ENCODE measurements at regions not wholly inside any gene's neighbourhood (a gene's known extent, or its start where the extent isn't known, plus 50 kb on each side); places are given as distances from the start of the nearest gene placed in this dataset.
A peak's percentile ranks its signal among the peaks of the same experiment; 100 is the strongest.

DNA sequence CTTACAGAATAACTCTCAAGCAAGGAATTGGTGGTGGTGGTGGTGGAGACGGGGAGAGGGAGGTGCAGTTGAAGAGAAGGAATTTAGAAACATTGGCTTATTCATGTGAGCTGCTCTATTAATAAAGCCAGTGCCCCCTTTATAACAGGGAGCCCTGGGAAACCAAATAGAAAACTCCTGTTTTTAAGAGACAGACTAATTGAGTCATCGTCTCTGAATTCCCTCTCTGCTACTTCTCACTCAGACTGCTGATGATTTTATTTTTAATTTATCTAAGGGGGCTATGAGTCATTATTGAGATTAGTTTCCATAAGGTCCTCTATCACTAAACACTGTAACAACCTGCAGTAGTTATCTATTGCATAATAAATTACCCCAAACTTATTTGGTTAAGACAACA lies 145.9 kb upstream of the GALNT15 start:
- peak overlapping the region in 1 of 7 donors; percentile 58 for H3K27ac Mint-ChIP-seq
- Histone ChIP-seq H3K4me3 (replicated peaks in 1 of 3; ENCODE audit: low read depth in 2 of 3, low read length in 3 of 3) (no peak overlapping the region), H3K9ac (ENCODE audit: insufficient read depth, low read length, poor library complexity, severe bottlenecking) (no peak overlapping the region), H3K4me2 (replicated peaks; ENCODE audit: extremely low read depth, low read length, poor library complexity, severe bottlenecking) (no peak overlapping the region), H3K9me3 (replicated peaks in 1 of 2; ENCODE audit: control insufficient read depth in 1 of 2, insufficient read depth in 1 of 2, low read length in 2 of 2) (no peaks in the 10 kb centered on the region), H2AFZ (ENCODE audit: insufficient read depth, low read depth, low read length, poor library complexity, severe bottlenecking) (no peak overlapping the region), H3K4me1 (ENCODE audit: control insufficient read depth in 1 of 2, insufficient read depth in 2 of 2, low read length in 2 of 2) (no peaks in the 10 kb centered on the region), H3K79me2 (ENCODE audit: insufficient read depth, low read length) (no peaks in the 10 kb centered on the region), H3K27me3 (ENCODE audit: control insufficient read depth in 2 of 2, insufficient read depth in 2 of 2, low read length in 2 of 2) (no peaks in the 10 kb centered on the region), H3K36me3 (replicated peaks in 1 of 2; ENCODE audit: control insufficient read depth in 1 of 2, insufficient read depth in 2 of 2, low read length in 2 of 2) (no peaks in the 10 kb centered on the region), H3K27ac (ENCODE audit: low read depth in 1 of 2, low read length in 2 of 2) (no peak overlapping the region), H4K20me1 (ENCODE audit: insufficient read depth, low read length) (no peaks in the 10 kb centered on the region)
- peaks cover 0 to 6% (median under 1%) of the 10 kb centered on the region in 7 donors for H3K9me3 Mint-ChIP-seq
- H3K4me1 Mint-ChIP-seq = no peaks in the 10 kb centered on the region
- H3K36me3 Mint-ChIP-seq = no peaks in the 10 kb centered on the region
- H3K4me3 Mint-ChIP-seq = no peak overlapping the region
- WGBS (ENCODE audit: insufficient coverage) = no CpG with 5 or more reads among the region's 2 CpGs
- no peak for DNase-seq
- intact Hi-C loops (cut with micrococcal nuclease) = no loop called here
- TF ChIP-seq, protein P1, sequence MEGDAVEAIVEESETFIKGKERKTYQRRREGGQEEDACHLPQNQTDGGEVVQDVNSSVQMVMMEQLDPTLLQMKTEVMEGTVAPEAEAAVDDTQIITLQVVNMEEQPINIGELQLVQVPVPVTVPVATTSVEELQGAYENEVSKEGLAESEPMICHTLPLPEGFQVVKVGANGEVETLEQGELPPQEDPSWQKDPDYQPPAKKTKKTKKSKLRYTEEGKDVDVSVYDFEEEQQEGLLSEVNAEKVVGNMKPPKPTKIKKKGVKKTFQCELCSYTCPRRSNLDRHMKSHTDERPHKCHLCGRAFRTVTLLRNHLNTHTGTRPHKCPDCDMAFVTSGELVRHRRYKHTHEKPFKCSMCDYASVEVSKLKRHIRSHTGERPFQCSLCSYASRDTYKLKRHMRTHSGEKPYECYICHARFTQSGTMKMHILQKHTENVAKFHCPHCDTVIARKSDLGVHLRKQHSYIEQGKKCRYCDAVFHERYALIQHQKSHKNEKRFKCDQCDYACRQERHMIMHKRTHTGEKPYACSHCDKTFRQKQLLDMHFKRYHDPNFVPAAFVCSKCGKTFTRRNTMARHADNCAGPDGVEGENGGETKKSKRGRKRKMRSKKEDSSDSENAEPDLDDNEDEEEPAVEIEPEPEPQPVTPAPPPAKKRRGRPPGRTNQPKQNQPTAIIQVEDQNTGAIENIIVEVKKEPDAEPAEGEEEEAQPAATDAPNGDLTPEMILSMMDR (IDR thresholded peaks at IDR 0.05) = no peak
- H3K27me3 Mint-ChIP-seq (ENCODE audit: low read depth in 3 of 3) = peaks cover 0 to 3% (median 0%) of the 10 kb centered on the region in 3 donors

DNA sequence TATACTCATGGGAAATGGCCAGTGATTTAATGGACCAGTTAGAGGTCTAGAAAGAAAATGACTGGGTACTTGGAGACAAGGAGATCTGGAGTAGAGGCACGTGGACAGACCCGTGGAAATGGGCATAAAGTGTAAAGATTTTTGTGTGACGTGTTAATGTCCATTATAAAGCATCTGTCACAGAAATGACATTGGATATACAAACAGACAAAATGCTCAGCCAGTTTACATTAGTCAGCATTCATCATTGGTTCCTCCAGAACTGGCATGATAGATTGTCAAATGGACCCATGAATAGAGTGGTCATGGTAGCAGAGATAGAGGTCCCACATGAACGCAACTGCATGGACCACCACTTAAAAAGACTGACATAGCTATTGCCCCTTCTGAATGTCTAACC lies 144.1 kb upstream of the GALNT15 start:
- H3K27me3 Mint-ChIP-seq (ENCODE audit: low read depth in 3 of 3) = peaks cover 0 to 3% (median 0%) of the 10 kb centered on the region in 3 donors
- no peak overlapping the region for H2AFZ ChIP-seq (ENCODE audit: insufficient read depth, low read depth, low read length, poor library complexity, severe bottlenecking)
- no peaks in the 10 kb centered on the region for H4K20me1 ChIP-seq (ENCODE audit: insufficient read depth, low read length)
- H3K9ac ChIP-seq (ENCODE audit: insufficient read depth, low read length, poor library complexity, severe bottlenecking) = no peak overlapping the region
- no peaks in the 10 kb centered on the region for H3K36me3 Mint-ChIP-seq
- no peak overlapping the region for H3K27ac ChIP-seq (ENCODE audit: low read depth in 1 of 2, low read length in 2 of 2)
- H3K79me2 ChIP-seq (ENCODE audit: insufficient read depth, low read length) = no peaks in the 10 kb centered on the region
- H3K4me3 Mint-ChIP-seq = no peak overlapping the region
- H3K4me2 ChIP-seq (replicated peaks; ENCODE audit: extremely low read depth, low read length, poor library complexity, severe bottlenecking) = no peak overlapping the region
- TF ChIP-seq, protein P1 (IDR thresholded peaks at IDR 0.05) = no peak
- no peaks in the 10 kb centered on the region for H3K36me3 ChIP-seq (replicated peaks in 1 of 2; ENCODE audit: control insufficient read depth in 1 of 2, insufficient read depth in 2 of 2, low read length in 2 of 2)
- no peak overlapping the region for H3K27ac Mint-ChIP-seq
- intact Hi-C loops (cut with micrococcal nuclease) = no loop called here
- 100% methylated on average over 2 of the region's 4 CpGs for WGBS (ENCODE audit: insufficient coverage)
- H3K9me3 Mint-ChIP-seq = peaks cover 0 to 2% (median 0%) of the 10 kb centered on the region in 7 donors
- H3K9me3 ChIP-seq (replicated peaks in 1 of 2; ENCODE audit: control insufficient read depth in 1 of 2, insufficient read depth in 1 of 2, low read length in 2 of 2) = no peaks in the 10 kb centered on the region
- DNase-seq = no peak
- H3K27me3 ChIP-seq (ENCODE audit: control insufficient read depth in 2 of 2, insufficient read depth in 2 of 2, low read length in 2 of 2) = no peaks in the 10 kb centered on the region
- H3K4me1 ChIP-seq (ENCODE audit: control insufficient read depth in 1 of 2, insufficient read depth in 2 of 2, low read length in 2 of 2) = no peaks in the 10 kb centered on the region
- no peak overlapping the region for H3K4me3 ChIP-seq (replicated peaks in 1 of 3; ENCODE audit: low read depth in 2 of 3, low read length in 3 of 3)
- H3K4me1 Mint-ChIP-seq = no peaks in the 10 kb centered on the region

Data from CD14-positive monocyte (primary cell).